ENCODE measurements at regions not wholly inside any gene's neighbourhood (a gene's known extent, or its start where the extent isn't known, plus 50 kb on each side); places are given as distances from the start of the nearest gene placed in this dataset.

GRCh38 chr10:59085711-59086502, 90.5 kb upstream of the PHYHIPL start:
- TF ChIP-seq CTCF (IDR thresholded peaks at IDR 0.05 in 2 of 3, conservative IDR thresholded peaks at IDR 0.05 in 1 of 3; ENCODE audit: control insufficient read depth in 2 of 3, extremely low read depth in 1 of 3, insufficient read depth in 1 of 3, low read depth in 3 of 3, low read length in 3 of 3) (no peak), RELA (IDR thresholded peaks at IDR 0.05; ENCODE audit: borderline replicate concordance, partially characterized antibody) (no peak), NRF1 (conservative IDR thresholded peaks at IDR 0.05; ENCODE audit: low read depth, low read length) (no peak), CEBPZ (IDR thresholded peaks at IDR 0.05; ENCODE audit: low read depth, low read length) (no peak), NFXL1 (IDR thresholded peaks at IDR 0.05; ENCODE audit: borderline replicate concordance) (no peak), POLR2A (IDR thresholded peaks at IDR 0.05; ENCODE audit: low read depth, low read length) (no peak), ETV6 (conservative IDR thresholded peaks at IDR 0.05 in 1 of 2, IDR thresholded peaks at IDR 0.05 in 1 of 2; ENCODE audit: borderline replicate concordance in 1 of 2, low read depth in 1 of 2) (no peak), MTA2 (IDR thresholded peaks at IDR 0.05; ENCODE audit: low read depth) (no peak), BRCA1 (IDR thresholded peaks at IDR 0.05; ENCODE audit: low read depth, low read length) (no peak), MXI1 (IDR thresholded peaks at IDR 0.05; ENCODE audit: low read depth, low read length) (no peak), EGR1 (IDR thresholded peaks at IDR 0.05; ENCODE audit: borderline replicate concordance in 1 of 2, low read depth in 2 of 2, low read length in 2 of 2) (no peak)

All from GM12878 (cell line).